T-helper 2 cell (primary cell): ENCODE measurements at regions not wholly inside any gene's neighbourhood (a gene's known extent, or its start where the extent isn't known, plus 50 kb on each side); places are given as distances from the start of the nearest gene placed in this dataset.

Source experiments
- DNase-seq, 5 experiments: peaks; one replicate each; pipeline versions ENCODE4 v3.0.0 to v3.0.0-alpha.2; 2012 to 2022

DNA sequence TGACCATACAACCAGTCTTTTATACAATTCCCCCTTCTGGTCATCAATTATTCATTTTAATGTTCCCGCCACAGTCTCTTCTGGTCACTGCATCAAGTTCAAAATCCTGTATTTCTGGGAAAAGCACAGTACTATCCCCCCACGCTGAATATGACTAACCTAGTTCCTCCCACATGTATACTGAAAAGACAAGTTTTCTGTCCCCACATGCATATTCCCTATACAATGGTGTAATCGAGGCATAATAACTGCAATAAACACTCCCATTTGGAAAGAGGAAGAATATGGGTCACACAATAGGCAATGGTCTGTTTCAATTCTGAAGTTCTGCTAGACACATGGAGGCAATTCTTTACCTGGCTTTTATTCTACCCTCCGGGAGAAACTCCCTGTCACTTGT is 344.9 kb downstream of the EFNA5 start:
- DNase-seq, result no peak

GRCh38 chr5:107324809-107325208 is 345.9 kb downstream of the EFNA5 start:
- no peak for DNase-seq

DNA sequence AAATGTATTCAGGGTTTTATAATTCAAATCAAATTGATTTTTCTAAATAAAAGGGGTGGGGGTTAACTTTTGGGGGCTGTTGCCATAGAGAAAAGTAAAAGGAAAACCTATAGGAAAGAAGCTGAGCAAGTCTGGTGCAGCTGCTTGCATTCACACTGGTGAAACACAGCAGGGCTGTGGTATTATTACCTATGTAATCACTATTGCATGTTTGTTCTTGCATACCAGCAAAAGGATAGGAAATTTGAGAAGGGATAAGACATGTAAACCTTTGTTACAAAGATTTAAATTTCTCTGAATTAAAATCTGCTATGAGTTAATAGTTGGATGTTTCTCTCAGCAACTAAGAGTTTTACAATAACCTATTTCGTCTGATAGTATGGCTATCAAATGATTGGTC is 346.7 kb downstream of the EFNA5 start:
- no peak for DNase-seq

DNA sequence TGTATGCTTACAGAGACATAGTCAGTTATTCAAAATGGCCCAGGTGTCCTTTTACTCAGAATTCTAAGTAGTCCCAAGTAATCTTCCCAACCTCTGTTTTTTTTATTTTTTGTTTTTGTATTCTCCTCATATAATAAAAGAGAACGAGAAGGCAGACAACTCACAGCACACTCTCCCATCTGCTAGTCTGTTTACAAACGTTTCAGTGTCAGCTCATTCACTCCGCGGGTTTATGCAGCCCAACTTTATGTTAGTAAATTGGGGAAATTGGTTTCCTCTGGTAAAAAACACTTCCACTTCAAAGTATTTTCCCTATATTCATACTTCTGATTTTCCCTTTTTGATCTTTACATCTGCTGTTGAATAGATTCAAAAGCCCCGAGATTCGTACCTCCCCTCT is 347.2 kb downstream of the EFNA5 start:
- DNase-seq, result no peak

GRCh38 chr5:107322936-107323335 is 347.8 kb downstream of the EFNA5 start:
- DNase-seq, result no peak

DNA sequence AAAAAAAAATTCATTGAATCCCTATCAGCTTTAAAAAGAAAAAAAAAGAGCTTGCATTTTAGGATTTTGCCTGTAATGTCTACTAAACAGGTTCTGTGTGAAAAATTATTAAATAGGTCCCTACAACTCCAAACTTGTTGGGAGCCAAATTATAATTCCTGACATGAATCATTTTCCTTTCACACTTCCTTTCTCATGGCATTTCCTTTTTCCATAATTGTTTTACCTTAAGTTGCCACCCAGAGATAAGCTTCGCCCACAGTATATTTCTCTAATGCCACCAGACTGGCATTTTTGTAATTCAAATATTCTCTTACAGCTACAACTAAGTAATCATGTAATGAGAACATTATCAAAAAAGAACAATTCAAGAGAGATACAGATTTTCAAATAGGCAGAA is 348.8 kb downstream of the EFNA5 start:
- DNase-seq, result no peak

- no peak for DNase-seq
Observed at GRCh38 chr5:107320846-107321245, 349.9 kb downstream of the EFNA5 start.

- no peak for DNase-seq
Observed at GRCh38 chr5:107320376-107320775, 350.4 kb downstream of the EFNA5 start.

DNA sequence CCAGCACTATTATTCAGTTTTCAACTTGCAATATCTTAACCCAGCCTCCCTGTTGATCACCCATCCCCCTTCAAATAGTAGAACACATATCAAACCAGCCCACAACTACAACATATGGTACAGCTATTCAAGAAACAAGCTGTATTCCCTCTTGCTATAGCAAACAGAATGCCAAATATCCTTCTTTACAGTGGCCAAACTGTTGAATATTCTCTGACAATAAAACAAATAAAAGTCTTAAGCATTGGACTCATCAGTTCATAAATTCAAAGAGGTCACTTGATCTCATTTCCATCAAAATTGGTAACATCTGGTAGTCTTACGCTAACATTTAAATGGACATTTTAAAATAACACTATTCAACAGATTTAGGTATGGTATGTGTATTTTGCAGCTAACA is 350.8 kb downstream of the EFNA5 start:
- no peak for DNase-seq

GRCh38 chr5:107314330-107314729 is 356.4 kb downstream of the EFNA5 start:
- no peak for DNase-seq

- no peak for DNase-seq
Observed at GRCh38 chr5:107313921-107314320, 356.8 kb downstream of the EFNA5 start.

DNA sequence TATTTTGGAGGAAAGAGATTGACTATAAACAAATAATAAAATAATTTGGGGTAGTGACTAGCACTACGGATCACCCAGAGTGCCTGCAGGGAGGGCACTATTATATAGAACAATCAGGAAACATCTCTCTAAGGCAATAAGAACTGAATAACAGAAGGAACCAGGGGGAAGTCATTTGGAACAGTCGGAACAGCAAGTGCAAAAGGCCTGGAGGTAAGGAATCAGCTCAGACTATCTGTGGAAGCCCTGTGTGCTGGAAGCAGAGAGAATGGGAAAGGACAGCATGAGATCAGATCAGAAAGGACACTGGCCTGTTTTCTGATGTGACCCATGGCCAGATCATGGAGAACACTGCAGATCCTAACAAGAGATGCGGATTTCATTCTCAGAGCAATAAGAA is 357.6 kb downstream of the EFNA5 start:
- no peak for DNase-seq

GRCh38 chr5:107310181-107310580 is 360.6 kb downstream of the EFNA5 start:
- DNase-seq, result no peak

DNA sequence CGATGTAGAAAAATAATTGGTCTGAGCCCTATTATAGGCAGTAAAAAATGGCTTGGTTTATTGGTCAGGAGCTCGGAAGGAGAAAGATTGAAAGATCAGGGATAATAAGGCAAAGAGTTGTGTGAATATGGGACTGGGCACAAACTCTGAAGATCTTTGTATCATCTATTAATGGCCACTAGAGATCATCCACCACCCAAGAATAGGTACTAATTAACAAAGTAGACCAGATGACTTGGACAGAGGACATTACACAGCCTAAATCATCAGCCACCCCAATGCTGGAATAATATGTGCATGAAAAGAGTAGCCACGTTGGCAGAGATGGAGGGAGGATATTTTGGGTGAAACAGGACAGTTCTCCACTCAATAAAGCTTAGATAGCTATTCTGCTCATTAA is 364.1 kb downstream of the EFNA5 start:
- no peak for DNase-seq

GRCh38 chr5:107306002-107306401 is 364.7 kb downstream of the EFNA5 start:
- no peak for DNase-seq

- no peak for DNase-seq
Observed at GRCh38 chr5:107304684-107305083, 366.1 kb downstream of the EFNA5 start.

- DNase-seq, result no peak
Observed at GRCh38 chr5:107303171-107303968, 367.4 kb downstream of the EFNA5 start.

DNA sequence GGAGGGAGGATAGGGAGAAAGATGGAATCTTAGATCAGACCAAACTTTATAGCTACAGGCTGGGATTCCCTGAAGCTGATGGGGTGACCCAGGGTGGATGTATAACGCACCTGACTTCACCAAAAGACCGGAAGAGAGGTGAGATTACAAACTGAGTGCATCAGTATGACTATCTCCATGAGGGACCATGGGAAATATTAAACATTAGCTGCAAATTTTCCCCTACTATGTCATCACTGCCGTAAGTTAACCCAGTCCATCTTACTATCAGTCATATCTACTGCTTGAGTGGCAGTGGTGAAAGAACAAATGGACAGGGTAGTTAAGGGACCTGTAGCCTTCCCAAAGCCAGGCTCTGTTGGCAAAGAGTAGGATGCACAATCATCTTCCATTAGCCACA is 368.3 kb downstream of the EFNA5 start:
- no peak for DNase-seq

DNA sequence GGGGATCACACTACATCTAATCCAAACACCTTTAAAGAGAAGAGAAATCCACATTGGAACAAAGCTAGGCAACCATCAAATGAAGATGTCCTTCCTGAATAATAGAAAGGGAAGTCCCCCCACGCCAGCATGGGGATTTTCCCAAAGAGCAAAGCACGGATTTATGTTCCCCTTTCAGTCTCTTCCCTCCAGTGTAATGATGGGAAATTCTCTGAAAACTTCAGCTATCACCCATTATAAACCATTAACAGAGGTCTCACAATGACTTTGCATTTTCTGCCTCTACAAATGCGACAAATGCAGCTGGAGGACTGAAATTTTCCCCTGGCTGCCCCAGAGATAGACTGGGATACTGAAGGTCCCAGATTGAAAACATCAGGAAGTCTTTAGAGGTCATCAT is 368.7 kb downstream of the EFNA5 start:
- DNase-seq, result no peak

- no peak for DNase-seq
Observed at GRCh38 chr5:107300721-107301327, 369.9 kb downstream of the EFNA5 start.

GRCh38 chr5:107296572-107296971 is 374.2 kb downstream of the EFNA5 start:
- no peak for DNase-seq

GRCh38 chr5:107295914-107296313 is 374.8 kb downstream of the EFNA5 start:
- no peak for DNase-seq

DNA sequence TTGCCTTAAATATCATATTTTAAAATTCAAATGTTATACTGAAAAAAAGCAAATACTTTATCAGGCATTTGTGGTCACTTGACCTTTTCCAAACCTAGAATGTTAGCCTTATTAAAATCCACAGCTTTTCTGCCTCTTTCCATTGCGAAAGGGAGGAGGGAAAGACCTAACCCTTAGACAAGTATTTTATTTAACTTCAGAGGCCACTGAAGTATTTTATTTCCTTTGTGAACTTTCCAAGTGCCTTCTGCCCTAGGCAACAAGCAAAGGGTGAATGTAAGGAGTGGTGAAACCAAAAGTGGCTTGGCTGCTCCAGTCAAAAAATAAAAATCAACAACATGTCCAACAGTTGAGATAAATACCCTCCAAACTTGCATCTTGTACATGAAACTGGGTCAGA is 376.1 kb downstream of the EFNA5 start:
- no peak for DNase-seq

- DNase-seq, result no peak
Observed at GRCh38 chr5:107294211-107294550, 376.6 kb downstream of the EFNA5 start.
